Tibial nerve (tissue), 4 donors: ENCODE measurements at regions not wholly inside any gene's neighbourhood (a gene's known extent, or its start where the extent isn't known, plus 50 kb on each side); places are given as distances from the start of the nearest gene placed in this dataset.

Source experiments
- DNase-seq, 2 donors: peaks; one replicate each; pipeline ENCODE4 v3.0.0-alpha.2; 2019; ENCODE audit warnings: low spot score in 2 of 2
- H3K27ac ChIP-seq, 4 donors: fragments of 200-600 bp; sonication (generic) in 3 of 4; one replicate each; pipeline ENCODE4 v1.5.1; 2017 to 2019; ENCODE audit warnings: mild to moderate bottlenecking in 1 of 4
- H3K27me3 ChIP-seq, 2 donors: fragments of 200-600 bp; sonication (generic) in 1 of 2; one replicate each; pipeline versions ENCODE4 v1.5.1 to v1.6.0; 2017 to 2019
- H3K36me3 ChIP-seq, 3 donors: fragments of 200-600 bp; sonication (generic); one replicate each; pipeline ENCODE4 v1.5.1; 2018 to 2019
- H3K4me1 ChIP-seq, 4 donors: fragments of 200-600 bp; sonication (generic) in 3 of 4; one replicate each; pipeline ENCODE4 v1.5.1; 2017 to 2019
- H3K4me3 ChIP-seq, 4 donors: fragments of 200-600 bp; sonication (generic) in 3 of 4; one replicate each; pipeline ENCODE4 v1.5.1; 2017 to 2019; ENCODE audit warnings: mild to moderate bottlenecking in 1 of 4, moderate library complexity in 1 of 4
- H3K9me3 ChIP-seq, 4 donors: fragments of 200-600 bp; sonication (generic) in 3 of 4; one replicate each; pipeline ENCODE4 v1.5.1; 2017 to 2019
- CTCF ChIP-seq, 5 experiments: fragments of 200-600 bp in 3 of 5; fragments of 450-650 bp in 2 of 5; sonication (generic) in 3 of 5; IDR thresholded peaks; one replicate each; pipeline ENCODE4 v1.5.1; 2016 to 2019; ENCODE audit warnings: antibody characterized with exemption in 5 of 5, mild to moderate bottlenecking in 3 of 5, moderate library complexity in 2 of 5
- EP300 ChIP-seq, 2 donors: sonication (generic); formaldehyde crosslinking; IDR thresholded peaks; one replicate each; pipeline ENCODE4 v1.6.1; 2017; ENCODE audit warnings: antibody characterized with exemption in 2 of 2, mild to moderate bottlenecking in 1 of 2
- POLR2A ChIP-seq, 2 donors: fragments of 450-650 bp; IDR thresholded peaks; one replicate each; pipeline ENCODE4 v1.6.1; 2017; ENCODE audit warnings: antibody characterized with exemption in 2 of 2, mild to moderate bottlenecking in 2 of 2, moderate library complexity in 2 of 2
- WGBS, 2 donors: methylation state at CpG; one replicate each; pipeline ENCODE4 v1.1.5; 2018; 5-methylcytosine and 5-hydroxymethylcytosine counted together

- Histone ChIP-seq H3K9me3 (no peaks in the 10 kb centered on the region), H3K4me3 (no peak overlapping the region), H3K27ac (no peak overlapping the region), H3K27me3 (no peaks in the 10 kb centered on the region), H3K36me3 (no peaks in the 10 kb centered on the region), H3K4me1 (no peaks in the 10 kb centered on the region)
- no peak for TF ChIP-seq CTCF (IDR thresholded peaks at IDR 0.05)
- TF ChIP-seq EP300 (IDR thresholded peaks at IDR 0.05), result no peak
- TF ChIP-seq POLR2A (IDR thresholded peaks at IDR 0.05), result no peak
- DNase-seq, result no peak
- WGBS, 2 donors, result 64 to 73% methylated on average over 4 of the region's 4 CpGs
Measured at GRCh38 chr18:24543086-24543794, 82.8 kb downstream of the HRH4 start.

GRCh38 chr18:24543795-24544498, 83.5 kb downstream of the HRH4 start:
- WGBS, 2 donors, result 34 to 36% methylated on average over 6 of the region's 6 CpGs
- DNase-seq, result peak in 1 of 2 donors; percentile 11
- no peaks in the 10 kb centered on the region for H3K4me1 ChIP-seq
- H3K4me3 ChIP-seq, result no peak overlapping the region
- no peaks in the 10 kb centered on the region for H3K9me3 ChIP-seq
- H3K27ac ChIP-seq, result no peak overlapping the region
- no peaks in the 10 kb centered on the region for H3K27me3 ChIP-seq
- no peaks in the 10 kb centered on the region for H3K36me3 ChIP-seq
- peak in 3 of 5 experiments; percentile 6 to 44 (median 23) for TF ChIP-seq CTCF (IDR thresholded peaks at IDR 0.05)
- TF ChIP-seq POLR2A (IDR thresholded peaks at IDR 0.05), result no peak
- no peak for TF ChIP-seq EP300 (IDR thresholded peaks at IDR 0.05)

GRCh38 chr18:24544949-24545348, 84.5 kb downstream of the HRH4 start:
- H3K27ac ChIP-seq, result no peak overlapping the region
- no peaks in the 10 kb centered on the region for H3K4me1 ChIP-seq
- TF ChIP-seq EP300 (IDR thresholded peaks at IDR 0.05) (no peak), CTCF (IDR thresholded peaks at IDR 0.05) (no peak), POLR2A (IDR thresholded peaks at IDR 0.05) (no peak)
- no peaks in the 10 kb centered on the region for H3K27me3 ChIP-seq
- no peaks in the 10 kb centered on the region for H3K36me3 ChIP-seq
- H3K9me3 ChIP-seq, result no peaks in the 10 kb centered on the region
- WGBS, 2 donors, result 83 to 87% methylated on average over 4 of the region's 4 CpGs
- no peak for DNase-seq
- H3K4me3 ChIP-seq, result no peak overlapping the region

GRCh38 chr18:24545651-24546050, 85.2 kb downstream of the HRH4 start:
- no peak overlapping the region for H3K4me3 ChIP-seq
- no peak for TF ChIP-seq CTCF (IDR thresholded peaks at IDR 0.05)
- no peak for TF ChIP-seq POLR2A (IDR thresholded peaks at IDR 0.05)
- no peak for TF ChIP-seq EP300 (IDR thresholded peaks at IDR 0.05)
- no peak overlapping the region for H3K27ac ChIP-seq
- no peak for DNase-seq
- no peaks in the 10 kb centered on the region for H3K36me3 ChIP-seq
- WGBS, 2 donors, result 79 to 89% methylated on average over 2 of the region's 2 CpGs
- no peaks in the 10 kb centered on the region for H3K4me1 ChIP-seq
- H3K27me3 ChIP-seq, result no peaks in the 10 kb centered on the region
- H3K9me3 ChIP-seq, result no peaks in the 10 kb centered on the region

GRCh38 chr18:24546307-24546706, 85.9 kb downstream of the HRH4 start:
- no peak overlapping the region for H3K27ac ChIP-seq
- no peaks in the 10 kb centered on the region for H3K4me1 ChIP-seq
- DNase-seq, result no peak
- WGBS, 2 donors, result 79 to 89% methylated on average over 4 of the region's 4 CpGs
- TF ChIP-seq EP300 (IDR thresholded peaks at IDR 0.05) (no peak), POLR2A (IDR thresholded peaks at IDR 0.05) (no peak), CTCF (IDR thresholded peaks at IDR 0.05) (no peak)
- H3K36me3 ChIP-seq, result no peaks in the 10 kb centered on the region
- H3K4me3 ChIP-seq, result no peak overlapping the region
- no peaks in the 10 kb centered on the region for H3K9me3 ChIP-seq
- H3K27me3 ChIP-seq, result no peaks in the 10 kb centered on the region
